ENCODE measurements at regions not wholly inside any gene's neighbourhood (a gene's known extent, or its start where the extent isn't known, plus 50 kb on each side); places are given as distances from the start of the nearest gene placed in this dataset.

GRCh38 chr4:35124106-35124505 lies 1120.2 kb downstream of the ARAP2 start:
- DNase-seq = no peak

DNA sequence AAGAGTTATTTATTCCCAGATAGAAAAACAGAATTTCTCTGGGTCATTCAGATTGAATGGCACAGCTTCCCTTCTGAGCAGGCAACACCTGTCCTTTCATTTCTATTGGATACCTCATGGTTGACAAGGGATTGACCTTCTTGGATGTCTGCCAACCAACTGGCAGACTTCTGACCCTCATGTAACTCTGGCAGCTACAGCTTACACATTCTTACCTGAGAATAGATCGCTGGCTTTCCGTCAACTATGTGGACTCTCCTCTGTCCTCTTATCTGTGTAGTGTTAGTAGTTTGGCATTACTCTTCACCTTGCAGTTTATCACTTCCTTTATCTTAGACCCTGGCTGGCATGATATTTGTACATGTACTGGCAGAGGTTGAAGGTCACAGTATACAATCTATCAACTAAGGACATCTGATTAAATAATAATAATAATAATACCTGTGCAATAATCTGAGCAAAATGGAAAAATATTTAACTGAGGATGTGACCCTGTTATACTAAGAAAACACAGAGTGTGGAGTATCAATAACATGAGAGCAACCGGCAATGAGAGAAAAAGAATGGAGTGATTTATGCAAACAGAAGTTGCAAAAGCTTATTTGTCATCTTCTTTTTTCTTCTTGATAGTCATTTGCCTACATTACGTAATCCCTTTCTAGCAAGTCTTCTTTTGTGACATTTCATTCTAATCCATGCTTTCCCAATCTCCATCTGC lies 1118.2 kb downstream of the ARAP2 start:
- DNase-seq = no peak

GRCh38 chr4:35138449-35138848 lies 1105.9 kb downstream of the ARAP2 start:
- no peak for DNase-seq

DNA sequence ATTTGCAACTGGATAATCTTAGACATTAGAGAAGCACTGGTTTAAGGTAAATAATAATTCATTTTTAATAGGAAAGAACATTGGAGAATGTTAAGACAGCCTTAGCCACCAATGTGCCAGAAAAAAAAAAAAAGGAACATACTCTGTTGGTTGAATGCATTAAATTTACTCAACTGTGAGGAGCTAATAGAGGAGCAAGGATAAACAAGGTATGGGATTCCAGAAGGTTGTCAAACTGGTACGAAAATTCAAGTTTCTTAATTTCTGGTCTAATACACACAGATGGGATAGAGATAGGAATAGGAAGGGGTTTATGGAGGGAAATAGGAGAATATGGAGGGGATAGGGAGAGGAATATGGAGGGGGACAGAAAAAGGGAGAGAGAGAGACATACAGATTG lies 1096.6 kb downstream of the ARAP2 start:
- DNase-seq = no peak

- no peak for DNase-seq
These were observed 1092.3 kb downstream of the ARAP2 start for GRCh38 chr4:35151816-35152572.

GRCh38 chr4:35163168-35163567 lies 1081.1 kb downstream of the ARAP2 start:
- no peak for DNase-seq

GRCh38 chr4:35164063-35164462 lies 1080.3 kb downstream of the ARAP2 start:
- no peak for DNase-seq

DNA sequence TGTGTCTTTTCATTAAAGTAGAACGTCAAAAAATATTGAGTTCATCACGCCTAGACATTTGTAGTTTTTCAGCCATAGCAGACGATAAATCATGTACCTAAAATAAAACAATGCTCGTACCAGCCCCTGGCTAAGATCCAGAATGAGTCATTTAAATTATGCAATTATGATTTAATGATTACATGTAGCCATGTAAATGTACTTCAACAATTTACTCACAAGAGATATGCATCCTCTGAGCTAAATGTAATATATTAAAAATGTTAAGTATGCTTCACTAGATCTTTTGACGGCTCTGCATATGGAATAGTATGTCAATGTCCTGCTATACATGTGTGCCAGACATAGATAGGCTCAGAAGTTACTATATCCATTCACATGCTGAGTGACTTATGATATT lies 1077.8 kb downstream of the ARAP2 start:
- no peak for DNase-seq

- DNase-seq = no peak
These were observed 1076.9 kb downstream of the ARAP2 start for GRCh38 chr4:35167385-35167784.

DNA sequence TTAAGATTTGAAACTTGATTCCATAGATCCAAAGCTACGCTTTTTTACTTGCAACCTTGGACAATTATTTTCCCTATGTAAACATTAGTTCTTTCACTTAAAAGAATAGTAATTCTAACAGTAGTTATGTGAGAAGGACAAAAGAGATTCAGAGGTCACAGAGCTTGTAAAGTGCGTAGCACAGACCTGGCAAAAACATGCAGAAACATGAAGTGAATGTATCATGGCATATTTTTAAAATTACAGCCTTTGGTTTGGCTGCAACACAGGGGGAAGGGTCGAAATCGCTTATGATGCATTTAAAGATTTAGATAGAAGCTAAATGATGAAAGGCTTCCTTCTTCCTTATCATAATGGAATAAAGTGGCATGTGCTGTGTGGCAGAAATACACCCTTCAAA lies 1068.8 kb downstream of the ARAP2 start:
- no peak for DNase-seq

GRCh38 chr4:35175894-35176293 lies 1068.4 kb downstream of the ARAP2 start:
- no peak for DNase-seq

GRCh38 chr4:35182451-35182850 lies 1061.9 kb downstream of the ARAP2 start:
- DNase-seq = no peak

GRCh38 chr4:35189988-35190613 lies 1054.2 kb downstream of the ARAP2 start:
- DNase-seq = no peak

DNA sequence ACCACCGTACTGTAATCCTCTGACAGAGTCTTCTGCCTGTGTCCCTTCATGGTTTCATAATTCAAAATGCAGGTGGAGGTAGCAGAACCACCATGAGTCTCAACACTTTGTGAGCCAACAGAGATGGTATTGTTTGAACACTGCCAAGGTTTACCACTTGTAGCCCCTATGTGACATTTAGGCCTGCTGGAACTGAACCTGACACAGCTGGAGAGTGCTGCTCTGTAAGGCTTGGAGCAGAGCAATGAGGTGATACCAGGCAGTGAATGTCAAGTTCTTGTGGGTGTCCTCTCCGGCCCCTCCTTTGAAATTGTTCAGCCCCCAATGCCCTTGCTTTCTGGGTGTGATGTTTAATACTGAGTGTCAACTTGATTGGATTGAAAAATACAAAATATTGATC lies 1042.9 kb downstream of the ARAP2 start:
- no peak for DNase-seq

DNA sequence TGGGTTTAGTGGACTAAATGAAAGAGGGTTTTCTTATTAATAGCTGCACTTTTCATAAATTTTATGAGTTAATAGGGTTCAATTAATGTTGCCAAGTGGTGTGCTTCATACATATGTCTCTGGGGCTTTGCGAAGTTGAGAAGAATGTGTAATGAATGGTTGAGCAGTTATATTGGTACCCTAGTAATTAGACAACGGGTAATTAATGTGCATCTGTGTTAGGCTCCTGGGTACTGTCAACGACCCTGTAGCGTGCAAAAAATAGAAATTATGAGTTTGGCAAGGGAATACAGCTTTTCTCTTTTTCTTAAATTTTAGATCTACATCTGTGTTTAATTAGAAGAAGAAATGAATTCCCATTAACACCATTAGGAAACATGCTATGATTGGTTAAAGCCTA lies 1027.7 kb downstream of the ARAP2 start:
- DNase-seq = no peak

- no peak for DNase-seq
These were observed 1027.0 kb downstream of the ARAP2 start for GRCh38 chr4:35217331-35217730.

DNA sequence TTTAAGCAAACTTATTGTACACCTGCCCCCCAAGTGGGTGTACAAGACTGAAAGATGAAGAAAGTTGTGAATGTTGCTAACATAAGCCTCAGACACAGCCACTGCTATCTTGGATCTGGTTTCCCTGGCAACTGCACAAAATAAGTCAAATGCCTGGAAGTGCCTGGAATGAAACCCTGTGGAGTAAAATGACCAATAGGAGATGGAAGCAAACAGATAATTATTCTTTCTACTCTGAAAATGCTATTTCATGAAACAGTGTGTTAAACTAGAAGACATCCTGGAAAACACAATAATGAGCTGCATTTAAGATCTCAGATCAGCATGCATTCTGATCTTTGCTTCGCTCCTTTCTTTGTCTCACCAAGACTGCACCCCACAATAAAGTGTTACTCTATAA lies 1016.0 kb downstream of the ARAP2 start:
- no peak for DNase-seq

DNA sequence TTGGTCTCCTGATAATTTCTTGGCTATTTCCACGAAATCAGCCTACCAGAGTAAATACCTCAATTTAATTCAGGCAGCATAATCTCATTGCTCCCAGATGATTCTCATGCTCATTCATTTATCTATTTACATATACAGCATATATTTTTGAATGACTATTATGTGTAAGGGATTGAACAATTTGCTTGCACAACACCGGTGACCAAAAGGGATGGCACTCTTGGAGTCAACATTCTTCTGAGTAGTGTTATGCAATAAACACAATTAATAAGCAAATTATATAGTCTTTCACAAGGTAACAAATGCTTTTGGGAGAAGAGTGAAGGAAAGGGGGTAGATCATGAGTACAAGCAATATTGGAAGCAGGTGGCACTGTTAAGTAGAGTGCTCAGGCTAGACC lies 1015.3 kb downstream of the ARAP2 start:
- DNase-seq = no peak

- DNase-seq = no peak
These were observed 1006.4 kb downstream of the ARAP2 start for GRCh38 chr4:35237924-35238323.

DNA sequence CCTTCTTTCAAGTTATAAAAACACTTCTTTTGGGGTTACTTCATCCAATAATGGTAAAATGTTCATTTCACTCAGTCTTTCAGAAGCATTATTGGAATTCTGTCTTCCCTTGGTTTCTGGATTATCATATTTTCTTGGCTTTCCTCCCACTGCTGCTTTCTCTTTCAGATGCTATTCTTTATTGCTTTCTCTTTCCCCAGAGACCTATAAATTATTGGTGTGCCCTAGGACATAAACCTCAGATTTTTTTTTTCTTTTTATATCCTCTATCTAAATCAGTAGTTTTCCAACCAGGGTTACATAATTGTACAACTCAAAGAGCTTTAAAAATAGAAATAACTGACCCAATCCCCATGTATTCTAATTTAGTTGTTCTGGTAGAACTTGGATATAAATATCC lies 1005.5 kb downstream of the ARAP2 start:
- DNase-seq = no peak

DNA sequence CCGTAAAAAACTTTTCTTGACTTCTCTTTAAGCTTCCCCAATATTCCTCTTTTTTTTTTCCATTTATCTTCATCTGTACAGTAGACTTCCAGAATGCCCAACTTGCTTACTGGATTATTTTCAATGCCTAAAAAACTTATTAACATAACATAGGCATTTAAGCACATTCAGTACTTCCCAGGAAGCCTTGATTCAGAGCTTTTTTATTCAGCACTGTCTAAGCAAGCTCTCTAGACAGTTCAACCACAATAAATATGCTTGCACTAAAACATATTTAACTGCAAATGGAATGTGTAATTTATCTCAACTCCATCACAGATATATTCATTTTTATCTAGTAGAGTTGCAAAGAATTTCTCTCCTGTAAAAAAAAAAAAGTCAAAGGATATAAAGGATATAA lies 997.8 kb downstream of the ARAP2 start:
- DNase-seq = no peak

- no peak for DNase-seq
These were observed 997.3 kb downstream of the ARAP2 start for GRCh38 chr4:35247047-35247446.

DNA sequence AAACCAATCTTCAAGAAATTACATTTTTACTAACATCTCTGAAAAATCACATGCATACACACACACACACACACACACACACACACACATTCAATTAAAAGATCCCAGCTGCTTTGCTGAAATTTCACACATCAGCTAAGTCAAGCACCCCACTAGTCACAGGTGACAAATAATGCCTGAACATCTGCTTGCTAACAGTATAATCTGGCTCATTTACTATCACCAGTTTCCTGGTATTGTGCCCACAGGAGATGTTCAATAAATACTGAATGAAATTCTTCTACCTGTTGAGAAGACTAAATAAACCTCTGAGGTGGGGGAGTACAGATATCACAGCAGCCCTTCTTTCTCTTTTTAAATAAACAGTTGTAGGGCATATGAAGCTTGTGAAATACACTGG lies 994.0 kb downstream of the ARAP2 start:
- no peak for DNase-seq

GRCh38 chr4:35250761-35251160 lies 993.6 kb downstream of the ARAP2 start:
- no peak for DNase-seq
